WI38 (cell line): ENCODE measurements at regions not wholly inside any gene's neighbourhood (a gene's known extent, or its start where the extent isn't known, plus 50 kb on each side); places are given as distances from the start of the nearest gene placed in this dataset.
"Not testable (repeated sequence)": the region's sequence is repeated elsewhere in the genome, so short reads cannot be mapped to it uniquely, and the experiment has no call there.

Experiments used
- H3K4me3 ChIP-seq: 2 replicates; pipeline ENCODE4 v1.5.1; 2011; ENCODE audit warnings: low read depth, mild to moderate bottlenecking, control low read depth, low read length
- CTCF ChIP-seq: IDR thresholded peaks from 2 replicates; pipeline ENCODE4 v1.5.1; 2012; ENCODE audit warnings: low read depth, mild to moderate bottlenecking, control low read depth, low read length

GRCh38 chr9:97153967-97154366, 115.0 kb upstream of the CTSV start:
- H3K4me3 ChIP-seq, result no peak overlapping the region
- TF ChIP-seq CTCF, result no peak

GRCh38 chr9:97153160-97153559, 114.2 kb upstream of the CTSV start:
- not testable (repeated sequence) for H3K4me3 ChIP-seq

GRCh38 chr9:97150471-97150870, 111.5 kb upstream of the CTSV start:
- H3K4me3 ChIP-seq, result not testable (repeated sequence)

- H3K4me3 ChIP-seq, result not testable (repeated sequence)
These were observed 109.5 kb upstream of the CTSV start for GRCh38 chr9:97148428-97148827.

- H3K4me3 ChIP-seq, result not testable (repeated sequence)
These were observed 106.7 kb upstream of the CTSV start for GRCh38 chr9:97145680-97146079.

GRCh38 chr9:97140566-97140965, 101.6 kb upstream of the CTSV start:
- no peak for TF ChIP-seq CTCF
- no peak overlapping the region for H3K4me3 ChIP-seq

- TF ChIP-seq CTCF, result no peak
- no peak overlapping the region for H3K4me3 ChIP-seq
These were observed 97.5 kb upstream of the CTSV start for GRCh38 chr9:97136421-97136820.

GRCh38 chr9:97133966-97134365, 95.0 kb upstream of the CTSV start:
- H3K4me3 ChIP-seq, result not testable (repeated sequence)

GRCh38 chr9:97132865-97133264, 93.9 kb upstream of the CTSV start:
- TF ChIP-seq CTCF, result no peak
- H3K4me3 ChIP-seq, result no peak overlapping the region

- not testable (repeated sequence) for H3K4me3 ChIP-seq
These were observed 91.9 kb upstream of the CTSV start for GRCh38 chr9:97130864-97131263.

- not testable (repeated sequence) for H3K4me3 ChIP-seq
These were observed 91.4 kb upstream of the CTSV start for GRCh38 chr9:97130387-97130786.

GRCh38 chr9:97128919-97129318, 90.0 kb upstream of the CTSV start:
- H3K4me3 ChIP-seq, result no peak overlapping the region
- TF ChIP-seq CTCF, result no peak
